Right lobe of liver (tissue), 6 donors: ENCODE measurements at regions not wholly inside any gene's neighbourhood (a gene's known extent, or its start where the extent isn't known, plus 50 kb on each side); places are given as distances from the start of the nearest gene placed in this dataset.

Source experiments
- ATAC-seq, 4 donors: fragments of 200-7000 bp; cut with Tn5 transposase; one replicate each; pipeline ENCODE4 v1.9.1; 2020; ENCODE audit warnings: mild to moderate bottlenecking in 4 of 4, moderate library complexity in 4 of 4
- DNase-seq, 3 donors: peaks; one replicate each; pipeline ENCODE4 v3.0.0-alpha.2; 2020
- H3K27ac ChIP-seq, 3 donors: fragments of 200-600 bp; one replicate each; pipeline ENCODE4 v1.8.0; 2022
- H3K27me3 ChIP-seq, 2 donors: fragments of 200-600 bp; one replicate each; pipeline ENCODE4 v1.8.0; 2022
- H3K36me3 ChIP-seq, 4 donors: fragments of 200-600 bp; sonication (generic) in 1 of 4; one replicate each; pipeline versions ENCODE4 v1.5.1 to v1.8.0; 2017 to 2022; ENCODE audit warnings: control low read depth in 1 of 4
- H3K4me1 ChIP-seq, 4 donors: fragments of 200-600 bp; sonication (generic) in 1 of 4; one replicate each; pipeline versions ENCODE4 v1.5.1 to v1.8.0; 2017 to 2022; ENCODE audit warnings: control low read depth in 1 of 4
- H3K4me3 ChIP-seq, 3 donors: fragments of 200-600 bp; one replicate each; pipeline ENCODE4 v1.8.0; 2022
- H3K9me3 ChIP-seq, 4 donors: fragments of 200-600 bp; sonication (generic) in 1 of 4; one replicate each; pipeline versions ENCODE4 v1.5.1 to v1.8.0; 2017 to 2022; ENCODE audit warnings: control low read depth in 1 of 4
- CTCF ChIP-seq, 4 donors: fragments of 200-600 bp in 3 of 4; fragments of 450-650 bp in 1 of 4; IDR thresholded peaks; one replicate each; pipeline versions ENCODE4 v1.5.1 to v1.8.0; 2016 to 2022; ENCODE audit warnings: antibody characterized with exemption in 4 of 4, mild to moderate bottlenecking in 2 of 4
- POLR2A ChIP-seq: fragments of 450-650 bp; IDR thresholded peaks from one replicate; pipeline ENCODE4 v1.6.1; 2017; ENCODE audit warnings: antibody characterized with exemption, mild to moderate bottlenecking
- WGBS: methylation state at CpG from one replicate; pipeline ENCODE4 v1.1.6; 2018; ENCODE audit warnings: low coverage, low lambda C conversion rate; ENCODE audit not compliant: insufficient coverage; ENCODE audit errors: missing lambda C conversion rate; 5-methylcytosine and 5-hydroxymethylcytosine counted together
- intact Hi-C, 2 donors: fragments of 100-400 bp; cut with DNase I; formaldehyde crosslinking; loops; one replicate each; pipeline versions ENCODE4 v1.11.2 to v1.14.1; 2022
- donor health status: DM: no; HTN: yes; CAD: no.
- donor health status: DM: no; HTN: no; CAD: no.
- donor health status: DM: no; HTN: no; CAD: no.
- donor health status: DM: no; HTN: yes; CAD: no.
- donor health status: DM: no; HTN: yes; CAD: no.

- 56% methylated on average over 2 of the region's 2 CpGs for WGBS
- DNase-seq (no peak), ATAC-seq (no peak)
- Histone ChIP-seq H3K9me3 (no peaks in the 10 kb centered on the region), H3K4me3 (no peak overlapping the region), H3K36me3 (no peaks in the 10 kb centered on the region), H3K27ac (no peak overlapping the region), H3K4me1 (no peaks in the 10 kb centered on the region), H3K27me3 (no peaks in the 10 kb centered on the region)
- TF ChIP-seq CTCF (IDR thresholded peaks at IDR 0.05) (no peak), POLR2A (no peak)
- intact Hi-C loops = no loop called here
Observed at GRCh38 chr4:24720979-24721378, 74.4 kb upstream of the SOD3 start.

GRCh38 chr4:24722026-24722568 is 73.3 kb upstream of the SOD3 start:
- Histone ChIP-seq H3K36me3 (no peaks in the 10 kb centered on the region), H3K27ac (no peak overlapping the region), H3K4me3 (no peak overlapping the region), H3K27me3 (no peaks in the 10 kb centered on the region), H3K4me1 (no peaks in the 10 kb centered on the region), H3K9me3 (no peaks in the 10 kb centered on the region)
- no peak for TF ChIP-seq POLR2A
- TF ChIP-seq CTCF (IDR thresholded peaks at IDR 0.05) = no peak
- 43% methylated on average over 3 of the region's 4 CpGs for WGBS
- intact Hi-C loops = no loop called here
- DNase-seq = no peak
- no peak for ATAC-seq

- 37% methylated on average over 13 of the region's 13 CpGs for WGBS
- Histone ChIP-seq H3K9me3 (no peaks in the 10 kb centered on the region), H3K27ac (no peak overlapping the region), H3K4me3 (no peak overlapping the region), H3K4me1 (no peaks in the 10 kb centered on the region), H3K27me3 (no peaks in the 10 kb centered on the region), H3K36me3 (no peaks in the 10 kb centered on the region)
- TF ChIP-seq POLR2A (no peak), CTCF (IDR thresholded peaks at IDR 0.05) (no peak)
- DNase-seq = no peak
- ATAC-seq = no peak
- intact Hi-C loops = no loop called here
Observed at GRCh38 chr4:24727390-24728224, 67.8 kb upstream of the SOD3 start.

- DNase-seq (no peak), ATAC-seq (no peak)
- H3K4me3 ChIP-seq = no peak overlapping the region
- H3K36me3 ChIP-seq = no peaks in the 10 kb centered on the region
- no peaks in the 10 kb centered on the region for H3K9me3 ChIP-seq
- 69% methylated on average over 6 of the region's 6 CpGs for WGBS
- intact Hi-C loops = no loop called here
- H3K27me3 ChIP-seq = no peaks in the 10 kb centered on the region
- H3K27ac ChIP-seq = no peak overlapping the region
- TF ChIP-seq POLR2A (no peak), CTCF (IDR thresholded peaks at IDR 0.05) (no peak)
- no peaks in the 10 kb centered on the region for H3K4me1 ChIP-seq
Observed at GRCh38 chr4:24729119-24729730, 66.1 kb upstream of the SOD3 start.
